K562 (cell line): ENCODE measurements at regions not wholly inside any gene's neighbourhood (a gene's known extent, or its start where the extent isn't known, plus 50 kb on each side); places are given as distances from the start of the nearest gene placed in this dataset.

Source experiments
- ATAC-seq: fragments of 200-7000 bp; cut with Tn5 transposase; 3 replicates; pipeline ENCODE4 v1.9.1; 2020; ENCODE audit warnings: moderate library complexity
- BruUV-seq: library from RNA; stranded (reverse); fragments of 400-500 nt; replicated peaks from 2 replicates; lab custom pipeline; 2021; lab: Mats Ljungman, UMichigan
- CTCF ChIA-PET: fragments of 300-600 bp; formaldehyde crosslinking; extraction: SDS; loops from one replicate; lab custom pipeline; 2021; ENCODE audit warnings: low intra/inter-chr PET ratio; lab: Yijun Ruan, JAX
- POLR2A ChIA-PET: fragments of 300-600, 350-650 bp; sonication (Branson Sonifier 250); formaldehyde crosslinking; extraction: SDS; loops from one replicate; lab custom pipeline; 2021; ENCODE audit warnings: antibody characterized with exemption, inconsistent platforms; lab: Yijun Ruan, JAX
- DNase-seq, 4 experiments: peaks; one replicate each; pipeline versions ENCODE4 v3.0.0 to v3.0.0-alpha.2; 2011 to 2018; ENCODE audit warnings: low spot score in 3 of 4, mixed read lengths in 3 of 4; ENCODE audit errors: extremely low read depth in 1 of 4
- FAIRE-seq: peaks from 2 replicates; lab custom pipeline; 2011; peaks lifted over from hg19 to GRCh38; lab: Jason Lieb, UNC
- H2AFZ ChIP-seq: 2 replicates; pipeline ENCODE4 v1.6.0; 2011; ENCODE audit warnings: low read depth, low read length, control low read depth, inconsistent platforms
- H3K27ac ChIP-seq: fragments of 200-600 bp; 3 replicates; pipeline ENCODE4 v1.8.0; 2011; ENCODE audit warnings: low read depth, mild to moderate bottlenecking, control low read depth, inconsistent platforms, low read length, moderate library complexity, mixed read lengths; ENCODE audit errors: extremely low read depth
- H3K27me3 ChIP-seq, 2 experiments: fragments of 300-600 bp in 1 of 2; 2 replicates in 1 of 2; 3 replicates in 1 of 2; pipeline versions ENCODE4 v1.6.0 to v1.8.0; 2011; ENCODE audit warnings: inconsistent platforms in 2 of 2, low read length in 2 of 2, mild to moderate bottlenecking in 1 of 2, mixed read lengths in 1 of 2, moderate library complexity in 1 of 2; ENCODE audit not compliant: control insufficient read depth in 2 of 2, insufficient read depth in 2 of 2
- H3K36me3 ChIP-seq: fragments of 300-600 bp; 3 replicates; pipeline ENCODE4 v1.8.0; 2011; ENCODE audit warnings: mild to moderate bottlenecking, low read length, inconsistent platforms; ENCODE audit not compliant: control insufficient read depth, insufficient read depth
- H3K4me1 ChIP-seq, 2 experiments: fragments of 200-600 bp in 1 of 2; replicated peaks in 1 of 2; 2 replicates in 1 of 2; 3 replicates in 1 of 2; pipeline versions ENCODE4 v1.5.1 to v1.8.0; 2011; ENCODE audit warnings: inconsistent platforms in 2 of 2, low read length in 2 of 2, mild to moderate bottlenecking in 1 of 2, mixed read lengths in 1 of 2, moderate library complexity in 1 of 2; ENCODE audit not compliant: control insufficient read depth in 2 of 2, insufficient read depth in 2 of 2
- H3K4me2 ChIP-seq: 2 replicates; pipeline ENCODE4 v1.6.1; 2011; ENCODE audit warnings: low read length, control low read depth, inconsistent platforms, mixed read lengths; ENCODE audit not compliant: insufficient read depth
- H3K4me3 ChIP-seq: fragments of 200-600 bp; sonication (generic), shearing (Covaris generic); 2 replicates; pipeline ENCODE4 v1.5.1; 2016; ENCODE audit warnings: control low read depth, inconsistent platforms
- H3K79me2 ChIP-seq: fragments of 200-600 bp; 3 replicates; pipeline ENCODE4 v1.8.0; 2011; ENCODE audit warnings: low read length, inconsistent platforms; ENCODE audit not compliant: control insufficient read depth, insufficient read depth
- H3K9ac ChIP-seq, 2 experiments: 2 replicates each; pipeline versions ENCODE4 v1.6.0 to v1.6.1; 2011; ENCODE audit warnings: low read depth in 2 of 2, low read length in 2 of 2, control low read depth in 1 of 2, inconsistent platforms in 1 of 2, mild to moderate bottlenecking in 1 of 2, mixed read lengths in 1 of 2; ENCODE audit not compliant: insufficient read depth in 1 of 2
- H3K9me1 ChIP-seq: one replicate; pipeline ENCODE4 v1.6.0; 2011; ENCODE audit warnings: inconsistent platforms, mild to moderate bottlenecking, low read length, moderate library complexity; ENCODE audit not compliant: control insufficient read depth, insufficient read depth
- H3K9me3 ChIP-seq: replicated peaks from 2 replicates; pipeline ENCODE4 v1.5.1; 2011; ENCODE audit warnings: low read depth, low read length, inconsistent platforms; ENCODE audit not compliant: control insufficient read depth, insufficient read depth
- H4K20me1 ChIP-seq: replicated peaks from 2 replicates; pipeline ENCODE4 v1.6.1; 2011; ENCODE audit warnings: low read length, inconsistent platforms, mixed read lengths; ENCODE audit not compliant: control insufficient read depth, insufficient read depth
- ARNT ChIP-seq, 2 experiments: fragments of 450-650 bp; IDR thresholded peaks; 2 replicates each; pipeline ENCODE4 v1.6.1; 2016; ENCODE audit warnings: mild to moderate bottlenecking in 1 of 2
- C11orf30 ChIP-seq: fragments of 450-650 bp; IDR thresholded peaks from 2 replicates; pipeline ENCODE4 v1.6.1; 2016; ENCODE audit warnings: low read depth, mild to moderate bottlenecking
- CBFB ChIP-seq: sonication (generic); formaldehyde crosslinking; IDR thresholded peaks from 2 replicates; pipeline ENCODE4 v1.4.0; 2020; ENCODE audit warnings: mild to moderate bottlenecking, missing genetic modification reagents
- ETS2 ChIP-seq: IDR thresholded peaks from 2 replicates; pipeline ENCODE4 v1.6.1; 2016; ENCODE audit warnings: borderline replicate concordance, missing genetic modification characterization, mild to moderate bottlenecking, moderate library complexity, missing compliant biosample characterization; ENCODE audit not compliant: poor library complexity, severe bottlenecking
- FOXK2 ChIP-seq, 2 experiments: fragments of 450-650 bp; IDR thresholded peaks in 1 of 2; conservative IDR thresholded peaks in 1 of 2; 2 replicates each; pipeline ENCODE4 v1.6.1; 2016; ENCODE audit warnings: low read depth in 2 of 2, mild to moderate bottlenecking in 1 of 2
- MAFG ChIP-seq: fragments of 450-650 bp; conservative IDR thresholded peaks from 2 replicates; pipeline ENCODE4 v1.6.1; 2016; ENCODE audit warnings: missing genetic modification characterization, missing compliant biosample characterization
- ZNF316 ChIP-seq: fragments of 450-650 bp; IDR thresholded peaks from 2 replicates; pipeline ENCODE4 v1.6.1; 2016
- ZNF354B ChIP-seq: fragments of 250-450 bp; sonication (Bioruptor Pico); IDR thresholded peaks from 2 replicates; pipeline ENCODE4 v1.4.0; 2020
- ZNF561 ChIP-seq: fragments of 450-650 bp; formaldehyde crosslinking; conservative IDR thresholded peaks from 2 replicates; pipeline ENCODE4 v1.4.0; 2020; ENCODE audit warnings: mild to moderate bottlenecking, moderate library complexity
- WGBS: fragments of 100-300 bp; shearing (Covaris generic); methylation state at CpG from one replicate; pipeline ENCODE4 v1.1.6; 2016; ENCODE audit warnings: low coverage, mixed read lengths; ENCODE audit not compliant: insufficient coverage; ENCODE audit errors: missing lambda C conversion rate; 5-methylcytosine and 5-hydroxymethylcytosine counted together
- in situ Hi-C: fragments of 300-500 bp; cut with MboI; formaldehyde crosslinking; loops from 4 replicates; pipeline ENCODE4 v1.15.0; 2018; ENCODE audit warnings: inconsistent platforms, mixed read lengths
- intact Hi-C: fragments of 100-400 bp; cut with micrococcal nuclease; formaldehyde crosslinking; loops from 2 replicates; pipeline ENCODE4 v1.14.2; 2022
- TF ChIP-seq, protein P1 (sequence below): fragments of 250-450 bp; sonication (Bioruptor Pico); IDR thresholded peaks from 2 replicates; pipeline ENCODE4 v1.4.0; 2020; ENCODE audit warnings: mild to moderate bottlenecking

DNA sequence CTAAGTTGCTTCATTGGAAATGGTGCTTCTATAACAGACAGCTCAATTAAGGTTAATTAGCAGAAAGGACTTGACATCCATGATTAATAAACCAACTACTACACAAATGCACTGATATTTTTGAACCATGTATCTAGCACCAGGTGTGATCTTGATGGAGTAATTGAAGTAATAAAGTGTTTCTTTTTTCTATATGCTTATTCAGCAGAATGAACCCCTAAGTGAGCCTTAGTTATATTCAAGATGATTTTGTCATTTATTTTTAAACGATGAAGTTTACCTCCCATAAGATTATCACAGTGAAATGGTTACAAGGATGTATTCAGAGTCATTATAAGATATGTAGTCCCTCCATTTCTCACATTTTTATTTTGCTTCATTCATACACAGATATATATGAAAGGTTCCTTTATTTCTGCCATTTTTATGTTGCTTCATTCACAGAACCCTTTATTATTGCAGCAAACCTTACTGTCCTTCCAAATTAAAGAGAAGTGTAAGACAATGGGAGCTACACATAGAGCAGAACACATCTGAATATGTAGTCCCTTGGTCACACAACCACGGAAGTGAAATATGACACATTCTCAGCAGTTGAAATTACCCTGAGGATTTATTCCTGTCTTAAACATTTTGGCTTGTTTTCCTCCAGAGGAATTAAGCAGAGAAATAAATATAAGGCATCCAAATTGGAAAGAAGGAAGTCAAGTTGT, 295.0 kb downstream of the RAP2B start:
- WGBS = 0% methylated on average over 2 of the region's 2 CpGs
- Histone ChIP-seq H2AFZ (no peak overlapping the region), H3K27me3 (no peaks in the 10 kb centered on the region), H3K27ac (no peak overlapping the region), H3K4me1 (no peaks in the 10 kb centered on the region), H4K20me1 (no peaks in the 10 kb centered on the region), H3K9ac (no peak overlapping the region), H3K79me2 (no peaks in the 10 kb centered on the region), H3K36me3 (no peaks in the 10 kb centered on the region), H3K4me2 (no peak overlapping the region), H3K4me3 (no peak overlapping the region), H3K9me3 (no peaks in the 10 kb centered on the region), H3K9me1 (no peaks in the 10 kb centered on the region)
- intact Hi-C loops = no loop called here
- BruUV-seq = no TSS peak
- POLR2A ChIA-PET = no interaction called here
- TF ChIP-seq ZNF316 = peak; percentile 73
- TF ChIP-seq MAFG (tag) = peak; percentile 32; the same call in 1 of the 2 replicates
- peak; percentile 41; the same call in 1 of the 2 replicates for TF ChIP-seq C11orf30
- no peak for TF ChIP-seq FOXK2 (conservative IDR thresholded peaks at IDR 0.05 in 1 of 2, IDR thresholded peaks at IDR 0.05 in 1 of 2; ENCODE audit: low read depth in 2 of 2)
- TF ChIP-seq ZNF354B (CRISPR knock-in tag) = no peak
- CTCF ChIA-PET = no interaction called here
- DNase-seq (no peak), FAIRE-seq (no peak), ATAC-seq (no peak)
- in situ Hi-C loops = no loop called here

DNA sequence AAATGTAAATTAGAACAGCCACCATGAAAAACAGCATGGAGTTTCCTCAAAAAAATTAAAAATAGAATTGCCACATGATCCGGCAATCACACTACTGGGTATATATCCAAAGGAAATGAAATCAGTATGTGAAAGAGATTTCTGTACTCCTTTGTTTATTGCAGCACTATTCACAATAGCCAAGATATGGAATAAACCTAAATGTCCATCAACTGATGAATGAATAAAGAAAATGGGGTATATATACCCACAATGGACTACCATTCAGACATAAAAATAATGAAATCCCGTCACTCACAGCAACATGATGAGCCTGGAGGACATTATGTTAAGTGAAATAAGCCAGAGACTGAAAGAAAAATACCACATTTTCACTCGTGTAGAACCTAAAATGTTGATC, 296.9 kb downstream of the RAP2B start:
- no peaks in the 10 kb centered on the region for H3K36me3 ChIP-seq
- in situ Hi-C loops (no loop called here), intact Hi-C loops (no loop called here)
- FAIRE-seq (no peak), DNase-seq (no peak), ATAC-seq (no peak)
- BruUV-seq = no TSS peak
- no peak overlapping the region for H2AFZ ChIP-seq
- ChIA-PET CTCF (no interaction called here), POLR2A (no interaction called here)
- H3K4me2 ChIP-seq = no peak overlapping the region
- no peaks in the 10 kb centered on the region for H3K4me1 ChIP-seq
- H3K27me3 ChIP-seq = no peaks in the 10 kb centered on the region
- H3K79me2 ChIP-seq = no peaks in the 10 kb centered on the region
- no peaks in the 10 kb centered on the region for H3K9me3 ChIP-seq
- H3K9ac ChIP-seq = no peak overlapping the region
- H3K27ac ChIP-seq = no peak overlapping the region
- H3K9me1 ChIP-seq = no peaks in the 10 kb centered on the region
- no peaks in the 10 kb centered on the region for H4K20me1 ChIP-seq
- no peak overlapping the region for H3K4me3 ChIP-seq
- 6% methylated on average over 3 of the region's 3 CpGs for WGBS
- TF ChIP-seq ZNF561 (CRISPR knock-in tag) (no peak), ARNT (IDR thresholded peaks at IDR 0.05) (no peak), CBFB (CRISPR knock-in tag) (no peak), ETS2 (tag) (no peak)
- TF ChIP-seq, protein P1, sequence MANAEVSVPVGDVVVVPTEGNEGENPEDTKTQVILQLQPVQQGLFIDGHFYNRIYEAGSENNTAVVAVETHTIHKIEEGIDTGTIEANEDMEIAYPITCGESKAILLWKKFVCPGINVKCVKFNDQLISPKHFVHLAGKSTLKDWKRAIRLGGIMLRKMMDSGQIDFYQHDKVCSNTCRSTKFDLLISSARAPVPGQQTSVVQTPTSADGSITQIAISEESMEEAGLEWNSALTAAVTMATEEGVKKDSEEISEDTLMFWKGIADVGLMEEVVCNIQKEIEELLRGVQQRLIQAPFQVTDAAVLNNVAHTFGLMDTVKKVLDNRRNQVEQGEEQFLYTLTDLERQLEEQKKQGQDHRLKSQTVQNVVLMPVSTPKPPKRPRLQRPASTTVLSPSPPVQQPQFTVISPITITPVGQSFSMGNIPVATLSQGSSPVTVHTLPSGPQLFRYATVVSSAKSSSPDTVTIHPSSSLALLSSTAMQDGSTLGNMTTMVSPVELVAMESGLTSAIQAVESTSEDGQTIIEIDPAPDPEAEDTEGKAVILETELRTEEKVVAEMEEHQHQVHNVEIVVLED = no peak
